ENCODE measurements at regions not wholly inside any gene's neighbourhood (a gene's known extent, or its start where the extent isn't known, plus 50 kb on each side); places are given as distances from the start of the nearest gene placed in this dataset.
"Not testable (repeated sequence)": the region's sequence is repeated elsewhere in the genome, so short reads cannot be mapped to it uniquely, and the experiment has no call there.

GRCh38 chr7:109751241-109751640 lies 1181.6 kb downstream of the DNAJB9 start:
- DNase-seq (ENCODE audit: low read depth): no peak

DNA sequence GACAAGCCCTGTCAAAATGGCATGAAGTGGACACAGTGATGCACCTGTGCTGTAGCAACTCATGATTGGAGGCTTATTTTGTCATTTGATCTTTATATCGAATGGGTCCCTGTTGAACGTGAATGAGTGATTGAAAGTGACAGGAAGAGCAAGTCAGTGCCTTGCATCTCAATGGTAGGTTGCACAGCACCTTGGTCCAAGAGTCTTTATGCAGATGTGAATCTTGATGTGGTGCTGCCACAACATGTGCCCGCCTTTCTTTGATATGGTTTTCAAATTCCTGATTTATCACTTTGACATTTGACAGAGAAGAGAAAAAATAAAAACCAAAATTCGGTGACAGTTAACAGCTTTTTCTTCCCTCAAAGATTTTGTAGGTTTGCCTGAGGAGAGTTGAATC lies 1182.4 kb downstream of the DNAJB9 start:
- DNase-seq (ENCODE audit: low read depth): no peak

- no peak for DNase-seq (ENCODE audit: low read depth)
These were observed 1188.0 kb downstream of the DNAJB9 start for GRCh38 chr7:109757713-109758112.

- DNase-seq (ENCODE audit: low read depth): no peak
These were observed 1193.9 kb downstream of the DNAJB9 start for GRCh38 chr7:109763611-109764010.

- DNase-seq (ENCODE audit: low read depth): no peak
These were observed 1202.5 kb downstream of the DNAJB9 start for GRCh38 chr7:109772161-109772560.

- no peak for DNase-seq (ENCODE audit: low read depth)
These were observed 1213.1 kb downstream of the DNAJB9 start for GRCh38 chr7:109782806-109783205.

GRCh38 chr7:109806548-109806947 lies 1236.9 kb downstream of the DNAJB9 start:
- DNase-seq (ENCODE audit: low read depth): no peak

GRCh38 chr7:109821156-109821555 lies 1251.5 kb downstream of the DNAJB9 start:
- no peak for DNase-seq (ENCODE audit: low read depth)

DNA sequence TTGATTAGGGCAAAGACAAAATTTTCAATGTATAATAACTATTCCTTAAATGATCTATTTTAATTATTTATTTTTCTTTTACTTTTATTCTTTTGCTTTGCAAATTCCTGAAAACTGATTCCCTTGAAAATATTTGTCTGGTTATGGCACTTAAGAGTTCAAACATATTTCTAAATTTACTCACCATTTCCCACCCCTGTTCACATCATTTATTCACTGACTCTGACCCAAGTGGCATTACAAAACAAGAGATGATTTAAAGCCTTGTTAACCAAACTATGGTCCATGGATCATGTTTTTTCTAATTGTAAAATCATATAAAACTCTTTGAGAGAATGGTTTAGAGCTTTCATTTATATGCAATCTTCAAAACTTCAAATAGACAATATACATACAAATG lies 1256.1 kb upstream of the LRRN3 start:
- DNase-seq (ENCODE audit: low read depth): no peak

GRCh38 chr7:109835577-109835976 lies 1255.3 kb upstream of the LRRN3 start:
- no peak for DNase-seq (ENCODE audit: low read depth)

- no peak for DNase-seq (ENCODE audit: low read depth)
These were observed 1254.9 kb upstream of the LRRN3 start for GRCh38 chr7:109836016-109836415.

- DNase-seq (ENCODE audit: low read depth): no peak
These were observed 1248.5 kb upstream of the LRRN3 start for GRCh38 chr7:109842386-109842785.

GRCh38 chr7:109844362-109844761 lies 1246.6 kb upstream of the LRRN3 start:
- no peak for DNase-seq (ENCODE audit: low read depth)

- DNase-seq (ENCODE audit: low read depth): no peak
These were observed 1226.7 kb upstream of the LRRN3 start for GRCh38 chr7:109864230-109864629.

DNA sequence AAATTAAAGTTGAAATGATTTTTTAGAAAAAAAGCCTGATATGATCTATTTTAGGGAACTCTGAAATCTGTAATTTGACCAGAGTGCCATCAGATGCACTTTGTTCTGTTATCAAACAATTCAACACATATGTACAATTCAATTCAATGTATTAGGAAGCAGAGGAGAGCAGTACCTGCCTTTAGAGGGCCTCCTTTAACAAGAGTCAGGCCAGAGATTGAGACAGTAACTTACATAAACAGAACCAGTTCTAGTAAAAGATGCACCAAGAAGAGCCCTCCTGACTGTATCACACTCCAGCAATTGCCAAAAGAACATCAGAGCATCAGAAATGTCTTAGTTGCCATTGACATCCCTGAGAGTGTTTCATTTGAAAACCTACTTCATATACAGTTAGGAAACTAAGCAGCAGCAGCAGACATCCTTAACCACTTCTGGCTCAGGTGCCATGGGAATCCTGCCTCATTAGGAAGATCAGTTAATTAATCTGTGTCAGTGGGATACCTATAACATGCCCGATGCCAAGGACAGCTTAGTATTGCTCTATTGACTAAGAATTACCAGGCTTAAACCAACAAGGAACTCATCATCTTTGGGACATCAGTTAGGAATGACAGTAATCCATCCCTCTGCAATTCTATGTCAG lies 1222.6 kb upstream of the LRRN3 start:
- DNase-seq (ENCODE audit: low read depth): no peak

DNA sequence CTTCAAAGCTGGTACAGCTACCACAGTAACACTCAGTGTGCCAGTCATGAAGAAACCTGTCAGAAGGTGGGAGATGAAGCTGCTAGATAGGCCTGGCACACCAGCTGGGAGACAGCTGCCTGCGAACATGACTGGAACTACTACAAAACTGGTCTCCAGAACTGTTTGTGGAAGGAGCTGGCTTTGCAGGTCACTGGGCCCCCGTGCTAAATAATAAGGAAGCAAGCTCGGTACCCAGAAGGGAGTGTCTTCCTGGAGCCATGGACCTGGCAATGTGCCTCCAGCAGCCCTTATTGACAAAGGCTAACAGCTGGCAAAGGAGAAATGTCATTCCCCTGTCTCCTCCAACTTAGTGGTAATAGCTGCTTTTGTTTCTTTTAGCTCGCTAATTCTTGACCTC lies 1217.6 kb upstream of the LRRN3 start:
- DNase-seq (ENCODE audit: low read depth): no peak

DNA sequence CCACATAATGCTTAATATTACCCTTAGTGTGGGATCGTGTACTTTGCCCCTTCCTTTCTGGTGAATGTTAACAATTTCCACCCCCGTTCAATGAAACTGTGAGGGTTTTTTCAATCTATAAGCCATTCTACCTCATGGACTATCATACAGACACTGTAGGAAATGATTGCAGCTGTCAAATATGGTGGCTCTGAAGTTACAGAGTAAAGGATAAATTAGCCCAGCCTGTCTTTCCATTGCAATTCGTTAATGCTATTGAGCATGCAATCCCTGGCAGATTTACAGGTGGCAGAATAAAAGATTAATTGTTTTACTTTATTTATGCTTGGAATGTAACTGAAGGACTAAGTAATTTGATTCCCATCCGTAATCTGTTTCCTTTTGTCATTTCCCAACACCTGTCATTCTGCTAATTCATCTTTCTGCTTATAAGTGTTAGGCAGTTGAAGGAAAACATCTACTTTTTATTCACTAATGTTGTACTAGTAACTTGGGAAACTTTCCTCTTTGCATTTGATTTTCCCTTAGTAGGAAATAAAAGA lies 1211.6 kb upstream of the LRRN3 start:
- no peak for DNase-seq (ENCODE audit: low read depth)

DNA sequence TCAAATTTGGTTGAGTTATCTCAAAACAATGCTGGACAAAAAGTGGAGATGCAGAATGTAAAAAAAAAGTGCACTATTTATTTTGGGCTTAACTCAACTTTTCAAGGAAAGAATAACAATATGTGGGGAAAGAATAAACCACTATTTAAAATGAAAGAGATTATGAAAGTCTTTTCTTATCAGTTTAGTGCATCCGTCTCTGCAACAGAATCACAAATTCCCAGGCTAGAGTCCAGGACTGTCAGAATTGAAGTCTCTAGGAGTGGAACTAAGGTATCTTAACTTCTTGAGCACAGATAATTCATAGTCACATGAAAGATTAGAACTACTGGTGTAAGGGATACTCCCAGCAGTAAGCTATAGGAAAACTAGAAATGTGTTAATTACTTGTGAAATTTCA lies 1200.3 kb upstream of the LRRN3 start:
- DNase-seq (ENCODE audit: low read depth): no peak

DNA sequence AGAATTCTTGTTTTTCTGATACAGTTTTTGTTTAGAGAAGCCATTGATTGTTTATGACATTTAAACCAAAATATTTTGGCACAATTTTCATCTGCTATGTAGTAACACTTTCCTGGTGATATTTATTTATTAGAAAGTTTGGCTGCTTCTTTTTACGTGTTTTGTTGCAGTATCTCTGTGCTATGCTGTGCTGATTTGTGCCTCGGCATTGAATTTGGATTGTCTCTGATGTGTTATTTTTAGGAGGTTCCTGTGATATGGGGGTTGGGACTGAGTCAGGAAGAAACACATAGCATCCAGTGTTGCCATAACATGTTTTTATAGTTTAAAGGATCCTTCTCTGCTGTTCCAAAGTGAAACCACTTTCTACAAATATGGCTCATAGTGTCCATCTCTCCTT lies 1197.7 kb upstream of the LRRN3 start:
- no peak for DNase-seq (ENCODE audit: low read depth)

GRCh38 chr7:109895536-109895935 lies 1195.4 kb upstream of the LRRN3 start:
- DNase-seq (ENCODE audit: low read depth): no peak

DNA sequence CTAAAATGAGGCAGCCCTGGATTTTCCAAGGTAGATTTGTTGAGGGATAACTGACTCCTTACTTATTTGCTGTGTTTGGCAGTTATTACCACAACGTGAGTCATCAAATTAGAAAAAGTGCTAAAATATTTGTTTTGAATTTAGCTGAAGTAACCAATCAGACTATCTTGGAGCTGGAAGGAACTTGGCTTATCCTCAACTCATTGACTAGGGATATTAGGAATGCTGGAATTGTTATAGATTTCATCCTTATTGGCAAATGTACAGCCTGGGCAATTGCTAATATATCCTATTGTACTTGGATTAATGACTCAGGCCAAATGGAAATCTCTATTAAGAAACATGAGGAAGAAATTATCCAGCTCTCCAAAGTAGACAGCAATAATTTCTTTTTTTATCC lies 1189.0 kb upstream of the LRRN3 start:
- DNase-seq (ENCODE audit: low read depth): no peak

GRCh38 chr7:109905368-109906065 lies 1185.4 kb upstream of the LRRN3 start:
- DNase-seq (ENCODE audit: low read depth): not testable (repeated sequence)

GRCh38 chr7:109915670-109916069 lies 1175.3 kb upstream of the LRRN3 start:
- DNase-seq (ENCODE audit: low read depth): no peak

DNA sequence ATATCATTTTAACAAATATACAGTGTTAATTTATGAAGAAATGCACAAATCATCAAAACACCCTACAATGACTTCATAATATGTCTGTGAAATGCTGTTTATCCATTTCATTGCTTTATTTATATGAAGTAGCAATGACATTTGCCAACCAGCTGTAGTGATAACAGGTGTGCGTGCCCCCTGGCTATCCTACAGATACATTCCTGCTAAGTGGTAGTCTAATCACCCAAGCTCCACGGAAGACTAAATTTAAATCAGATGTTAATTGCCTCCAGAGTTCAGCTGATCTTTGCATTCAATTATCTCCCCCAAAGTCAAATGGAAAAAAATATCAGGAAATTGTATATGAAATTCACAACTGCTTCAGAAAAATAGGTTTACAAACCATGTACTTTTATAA lies 1164.2 kb upstream of the LRRN3 start:
- DNase-seq (ENCODE audit: low read depth): no peak
